Spleen (tissue), 7 donors: ENCODE measurements at regions not wholly inside any gene's neighbourhood (a gene's known extent, or its start where the extent isn't known, plus 50 kb on each side); places are given as distances from the start of the nearest gene placed in this dataset.

Experiments
- POLR2A ChIP-seq, 3 donors: fragments of 450-650 bp; IDR thresholded peaks; one replicate each; pipeline ENCODE4 v1.5.1; 2017; ENCODE audit warnings: antibody characterized with exemption in 3 of 3, mild to moderate bottlenecking in 1 of 3
- POLR2AphosphoS5 ChIP-seq, 3 donors: sonication (generic); formaldehyde crosslinking; IDR thresholded peaks; one replicate each; pipeline ENCODE4 v1.5.1; 2017; ENCODE audit warnings: antibody characterized with exemption in 3 of 3
- TF ChIP-seq, protein P1 (sequence below), 11 experiments: fragments of 200-600 bp in 7 of 11; fragments of 450-650 bp in 4 of 11; sonication (generic) in 4 of 11; IDR thresholded peaks in 8 of 11; conservative IDR thresholded peaks in 3 of 11; 1 replicate in 7 of 11; 2 replicates in 4 of 11; pipeline versions ENCODE4 v1.4.0 to v1.8.0; 2016 to 2021; ENCODE audit warnings: antibody characterized with exemption in 11 of 11, inconsistent platforms in 4 of 11, mild to moderate bottlenecking in 1 of 11
- donor health status: DM: no; HTN: no; CAD: no; lungs with moderate emphysema.
- donor health status: DM: no; HTN: no; CAD: no.
- donor health status: DM: no; HTN: no; CAD: no.

DNA sequence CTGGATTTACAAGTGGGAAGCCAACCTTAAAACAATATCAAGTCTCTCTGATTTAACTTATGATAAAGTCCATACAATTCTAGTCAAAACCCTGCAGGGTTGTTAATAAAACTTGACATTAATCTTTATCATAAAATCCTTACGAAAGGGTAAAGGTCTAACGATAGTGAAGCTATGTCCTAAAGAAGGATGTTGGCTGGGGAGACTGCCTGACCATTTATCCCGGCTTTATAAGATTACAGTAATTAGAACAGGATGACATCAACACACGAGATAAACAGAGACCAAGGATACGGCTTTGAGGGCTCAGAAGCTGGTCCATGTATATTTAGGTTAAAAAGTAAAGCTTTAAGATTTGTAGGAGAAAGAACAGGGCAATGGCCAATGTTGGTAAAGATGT lies 189.0 kb upstream of the COPS8 start:
- TF ChIP-seq, protein P1, sequence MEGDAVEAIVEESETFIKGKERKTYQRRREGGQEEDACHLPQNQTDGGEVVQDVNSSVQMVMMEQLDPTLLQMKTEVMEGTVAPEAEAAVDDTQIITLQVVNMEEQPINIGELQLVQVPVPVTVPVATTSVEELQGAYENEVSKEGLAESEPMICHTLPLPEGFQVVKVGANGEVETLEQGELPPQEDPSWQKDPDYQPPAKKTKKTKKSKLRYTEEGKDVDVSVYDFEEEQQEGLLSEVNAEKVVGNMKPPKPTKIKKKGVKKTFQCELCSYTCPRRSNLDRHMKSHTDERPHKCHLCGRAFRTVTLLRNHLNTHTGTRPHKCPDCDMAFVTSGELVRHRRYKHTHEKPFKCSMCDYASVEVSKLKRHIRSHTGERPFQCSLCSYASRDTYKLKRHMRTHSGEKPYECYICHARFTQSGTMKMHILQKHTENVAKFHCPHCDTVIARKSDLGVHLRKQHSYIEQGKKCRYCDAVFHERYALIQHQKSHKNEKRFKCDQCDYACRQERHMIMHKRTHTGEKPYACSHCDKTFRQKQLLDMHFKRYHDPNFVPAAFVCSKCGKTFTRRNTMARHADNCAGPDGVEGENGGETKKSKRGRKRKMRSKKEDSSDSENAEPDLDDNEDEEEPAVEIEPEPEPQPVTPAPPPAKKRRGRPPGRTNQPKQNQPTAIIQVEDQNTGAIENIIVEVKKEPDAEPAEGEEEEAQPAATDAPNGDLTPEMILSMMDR (IDR thresholded peaks at IDR 0.05 in 8 of 11, conservative IDR thresholded peaks at IDR 0.05 in 3 of 11), result no peak
- no peak for TF ChIP-seq POLR2AphosphoS5 (IDR thresholded peaks at IDR 0.05)
- no peak for TF ChIP-seq POLR2A (IDR thresholded peaks at IDR 0.05)
